NOMO-1 treated with dmso at 0.1 percent for 144 hours (cell line): ENCODE measurements at regions not wholly inside any gene's neighbourhood (a gene's known extent, or its start where the extent isn't known, plus 50 kb on each side); places are given as distances from the start of the nearest gene placed in this dataset.
"Not testable (repeated sequence)": the region's sequence is repeated elsewhere in the genome, so short reads cannot be mapped to it uniquely, and the experiment has no call there.

Experiments
- DNase-seq: peaks from one replicate; lab custom pipeline; 2025; ENCODE audit not compliant: unreplicated experiment; lab: John Stamatoyannopoulos, UW

- not testable (repeated sequence) for DNase-seq
Measured at GRCh38 chr10:78096486-78096885, 62.8 kb downstream of the RPS24 start.

- not testable (repeated sequence) for DNase-seq
Measured at GRCh38 chr10:78102593-78102992, 68.9 kb downstream of the RPS24 start.

- no peak for DNase-seq
Measured at GRCh38 chr10:78109210-78109609, 75.5 kb downstream of the RPS24 start.

- DNase-seq: no peak
Measured at GRCh38 chr10:78115135-78115853, 81.6 kb downstream of the RPS24 start.

GRCh38 chr10:78116361-78116760 lies 82.7 kb downstream of the RPS24 start:
- no peak for DNase-seq

- no peak for DNase-seq
Measured at GRCh38 chr10:78118591-78118990, 84.9 kb downstream of the RPS24 start.

GRCh38 chr10:78121801-78122200 lies 88.1 kb downstream of the RPS24 start:
- DNase-seq: no peak

- no peak for DNase-seq
Measured at GRCh38 chr10:78124167-78124566, 90.5 kb downstream of the RPS24 start.

GRCh38 chr10:78129211-78129610 lies 95.5 kb downstream of the RPS24 start:
- DNase-seq: no peak

GRCh38 chr10:78130966-78131710 lies 97.5 kb downstream of the RPS24 start:
- DNase-seq: no peak

GRCh38 chr10:78134773-78135306 lies 101.2 kb downstream of the RPS24 start:
- DNase-seq: no peak

- DNase-seq: no peak
Measured at GRCh38 chr10:78137147-78137546, 103.5 kb downstream of the RPS24 start.

GRCh38 chr10:78139341-78139740 lies 105.7 kb downstream of the RPS24 start:
- DNase-seq: no peak

GRCh38 chr10:78140066-78140630 lies 106.5 kb downstream of the RPS24 start:
- DNase-seq: no peak

GRCh38 chr10:78143576-78143975 lies 109.9 kb downstream of the RPS24 start:
- DNase-seq: no peak

- no peak for DNase-seq
Measured at GRCh38 chr10:78146200-78146599, 112.5 kb downstream of the RPS24 start.

GRCh38 chr10:78147202-78147601 lies 113.5 kb downstream of the RPS24 start:
- no peak for DNase-seq

- no peak for DNase-seq
Measured at GRCh38 chr10:78148216-78148960, 114.7 kb downstream of the RPS24 start.

- no peak for DNase-seq
Measured at GRCh38 chr10:78148961-78149612, 115.4 kb downstream of the RPS24 start.

- DNase-seq: no peak
Measured at GRCh38 chr10:78150756-78151155, 117.1 kb downstream of the RPS24 start.

- no peak for DNase-seq
Measured at GRCh38 chr10:78155722-78156121, 122.1 kb downstream of the RPS24 start.
